GM12872 (cell line): ENCODE measurements at regions not wholly inside any gene's neighbourhood (a gene's known extent, or its start where the extent isn't known, plus 50 kb on each side); places are given as distances from the start of the nearest gene placed in this dataset.

Experiments
- TF ChIP-seq, protein P1 (sequence below): IDR thresholded peaks from 3 replicates; pipeline ENCODE4 v1.5.1; 2011; ENCODE audit warnings: low read depth, mild to moderate bottlenecking, low read length, moderate library complexity; ENCODE audit not compliant: insufficient read depth

DNA sequence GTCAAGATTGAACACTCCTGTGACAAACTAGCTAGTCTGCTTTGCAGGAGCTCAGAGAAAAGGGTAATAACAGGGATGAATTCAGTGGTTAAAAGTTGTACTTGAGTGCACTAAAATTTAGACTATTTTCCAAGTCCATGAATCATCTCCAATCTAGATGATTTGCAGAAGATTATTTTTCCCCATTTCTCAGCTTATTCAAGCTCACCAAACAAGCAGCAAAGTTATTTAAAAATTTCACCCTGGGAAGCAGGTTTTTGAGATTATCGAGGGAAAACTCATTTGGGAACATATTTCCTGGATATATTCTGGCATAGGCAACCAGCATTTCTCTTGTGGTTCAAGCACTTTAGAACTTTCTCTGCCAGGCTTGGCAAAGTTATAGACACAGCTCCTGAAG lies 311.4 kb downstream of the TLE1 start:
- TF ChIP-seq, protein P1, sequence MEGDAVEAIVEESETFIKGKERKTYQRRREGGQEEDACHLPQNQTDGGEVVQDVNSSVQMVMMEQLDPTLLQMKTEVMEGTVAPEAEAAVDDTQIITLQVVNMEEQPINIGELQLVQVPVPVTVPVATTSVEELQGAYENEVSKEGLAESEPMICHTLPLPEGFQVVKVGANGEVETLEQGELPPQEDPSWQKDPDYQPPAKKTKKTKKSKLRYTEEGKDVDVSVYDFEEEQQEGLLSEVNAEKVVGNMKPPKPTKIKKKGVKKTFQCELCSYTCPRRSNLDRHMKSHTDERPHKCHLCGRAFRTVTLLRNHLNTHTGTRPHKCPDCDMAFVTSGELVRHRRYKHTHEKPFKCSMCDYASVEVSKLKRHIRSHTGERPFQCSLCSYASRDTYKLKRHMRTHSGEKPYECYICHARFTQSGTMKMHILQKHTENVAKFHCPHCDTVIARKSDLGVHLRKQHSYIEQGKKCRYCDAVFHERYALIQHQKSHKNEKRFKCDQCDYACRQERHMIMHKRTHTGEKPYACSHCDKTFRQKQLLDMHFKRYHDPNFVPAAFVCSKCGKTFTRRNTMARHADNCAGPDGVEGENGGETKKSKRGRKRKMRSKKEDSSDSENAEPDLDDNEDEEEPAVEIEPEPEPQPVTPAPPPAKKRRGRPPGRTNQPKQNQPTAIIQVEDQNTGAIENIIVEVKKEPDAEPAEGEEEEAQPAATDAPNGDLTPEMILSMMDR, result no peak

- TF ChIP-seq, protein P1, result no peak
Observed at GRCh38 chr9:81377320-81377719, 312.0 kb downstream of the TLE1 start.

DNA sequence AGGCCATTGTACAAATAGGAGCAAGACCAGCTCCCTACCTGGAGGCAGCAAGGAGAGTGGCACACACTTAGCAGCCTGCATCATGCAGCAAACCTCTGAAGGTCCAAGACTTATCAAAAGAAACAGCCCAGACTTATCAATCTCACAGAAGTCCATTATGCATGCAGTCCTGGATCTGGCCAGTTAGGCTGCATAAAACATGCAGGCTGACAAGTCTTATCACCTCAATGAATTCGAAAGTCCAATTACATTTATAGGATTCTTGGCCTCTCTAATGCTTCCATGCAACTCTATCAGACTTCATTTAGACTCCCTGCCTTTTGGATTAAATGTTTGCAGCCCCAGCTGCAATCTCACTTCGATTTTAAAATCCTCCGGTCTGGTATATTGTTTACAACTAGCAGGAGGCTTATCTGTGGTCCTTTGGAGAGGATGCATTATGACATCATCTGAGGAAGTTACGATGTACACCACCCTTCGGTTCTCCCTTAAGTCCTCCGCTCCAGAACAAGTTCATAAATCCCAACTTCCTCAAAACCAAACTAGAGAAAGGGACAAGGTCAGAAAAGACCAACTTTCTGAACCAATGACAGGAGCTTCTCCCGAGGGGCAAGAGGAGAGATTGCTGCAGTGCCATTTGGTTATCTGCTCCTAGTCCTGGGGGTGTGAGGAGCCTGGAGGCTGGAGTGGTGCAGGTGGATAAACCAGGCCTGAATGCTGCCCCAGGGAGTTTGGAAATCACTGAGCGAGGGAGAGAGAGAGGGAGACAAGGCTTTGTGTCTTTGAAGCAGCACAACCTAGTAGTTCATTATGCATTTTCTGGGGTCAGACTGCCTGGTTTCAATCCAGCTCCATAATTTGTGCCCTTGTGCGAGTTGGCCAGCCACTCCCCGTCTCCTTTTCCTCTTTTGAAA lies 313.9 kb downstream of the TLE1 start:
- TF ChIP-seq, protein P1, result no peak

- TF ChIP-seq, protein P1, result no peak
Observed at GRCh38 chr9:81374459-81375186, 314.7 kb downstream of the TLE1 start.

DNA sequence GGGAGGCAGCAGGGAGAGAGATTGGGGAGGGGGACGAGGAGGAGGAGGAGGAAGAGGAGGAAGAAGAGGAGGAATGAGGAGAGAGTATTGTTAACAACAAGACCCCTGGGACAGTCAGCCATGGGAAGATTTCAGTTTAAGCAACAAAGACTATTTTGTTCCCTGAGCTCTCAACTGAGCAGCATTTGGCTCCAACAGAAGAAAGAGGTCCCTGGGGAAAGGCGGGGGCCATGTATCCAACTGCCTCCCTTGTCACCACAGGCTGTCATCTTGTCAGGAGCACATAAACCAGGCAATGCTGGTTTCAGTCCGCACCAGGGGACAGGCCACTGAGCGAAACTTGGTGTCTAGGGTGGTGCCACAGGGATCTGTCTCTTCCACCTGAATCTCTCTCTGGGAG lies 316.1 kb downstream of the TLE1 start:
- TF ChIP-seq, protein P1, result no peak

GRCh38 chr9:81372628-81373191 lies 316.6 kb downstream of the TLE1 start:
- TF ChIP-seq, protein P1, result no peak

- TF ChIP-seq, protein P1, result no peak
Observed at GRCh38 chr9:81371824-81372223, 317.5 kb downstream of the TLE1 start.
